ENCODE measurements at regions not wholly inside any gene's neighbourhood (a gene's known extent, or its start where the extent isn't known, plus 50 kb on each side); places are given as distances from the start of the nearest gene placed in this dataset.

- TF ChIP-seq CTCF (IDR thresholded peaks at IDR 0.05) (no peak), POLR2A (IDR thresholded peaks at IDR 0.05) (no peak)
These were observed 284.9 kb upstream of the COX7C start for GRCh38 chr5:86332851-86333250.

All from stomach (tissue), 4 donors.